Adrenal gland (tissue), 9 donors: ENCODE measurements at regions not wholly inside any gene's neighbourhood (a gene's known extent, or its start where the extent isn't known, plus 50 kb on each side); places are given as distances from the start of the nearest gene placed in this dataset.

Experiments used
- DNase-seq, 7 donors: peaks; one replicate each; pipeline ENCODE4 v3.0.0-alpha.2; 2019 to 2020
- H3K27ac ChIP-seq, 5 donors: fragments of 200-600 bp; sonication (generic) in 4 of 5; 1 replicate in 3 of 5; 2 replicates in 2 of 5; pipeline versions ENCODE4 v1.5.1 to v1.8.0; 2016 to 2020; ENCODE audit warnings: mild to moderate bottlenecking in 1 of 5
- H3K27me3 ChIP-seq: fragments of 200-600 bp; 2 replicates; pipeline ENCODE4 v1.8.0; 2021
- H3K36me3 ChIP-seq, 2 donors: fragments of 200-600 bp; replicated peaks in 1 of 2; 1 replicate in 1 of 2; 2 replicates in 1 of 2; pipeline versions ENCODE4 v1.5.1 to v1.8.0; 2018 to 2022
- H3K4me1 ChIP-seq, 2 donors: fragments of 200-600 bp; replicated peaks in 1 of 2; 1 replicate in 1 of 2; 2 replicates in 1 of 2; pipeline versions ENCODE4 v1.5.1 to v1.8.0; 2018 to 2021
- H3K4me3 ChIP-seq, 4 donors: fragments of 200-600 bp; sonication (generic) in 3 of 4; one replicate each; pipeline ENCODE4 v1.5.1; 2016 to 2018
- H3K9me3 ChIP-seq, 3 donors: fragments of 200-600 bp; sonication (generic) in 1 of 3; replicated peaks in 1 of 3; 1 replicate in 2 of 3; 2 replicates in 1 of 3; pipeline versions ENCODE4 v1.5.1 to v1.8.0; 2016 to 2021
- CTCF ChIP-seq, 6 experiments: fragments of 450-650 bp in 4 of 6; fragments of 200-600 bp in 2 of 6; sonication (generic) in 1 of 6; IDR thresholded peaks; 1 replicate in 5 of 6; 2 replicates in 1 of 6; pipeline versions ENCODE4 v1.5.1 to v1.8.0; 2016 to 2021; ENCODE audit warnings: antibody characterized with exemption in 6 of 6, mild to moderate bottlenecking in 2 of 6, moderate library complexity in 1 of 6
- POLR2A ChIP-seq, 2 donors: fragments of 450-650 bp; IDR thresholded peaks; one replicate each; pipeline ENCODE4 v1.6.1; 2017; ENCODE audit warnings: antibody characterized with exemption in 2 of 2, mild to moderate bottlenecking in 2 of 2, moderate library complexity in 1 of 2
- WGBS, 4 donors: extraction: QIAGEN DNeasy Blood & Tissue Kit in 2 of 4; methylation state at CpG; one replicate each; pipeline versions ENCODE4 v1.1.5 to v1.1.7; 2013 to 2017; 5-methylcytosine and 5-hydroxymethylcytosine counted together
- intact Hi-C, 2 donors: fragments of 100-400 bp; cut with DNase I; formaldehyde crosslinking; loops; one replicate each; pipeline versions ENCODE4 v1.14.1 to v1.15.0; 2022 to 2023
- donor health status: healthy with polysubstance abuse.
- donor health status: Bipolar disorder and iron deficiency.
- donor health status: DM: yes; HTN: yes; CAD: no.
- donor health status: DM: no; HTN: no; CAD: no.
- donor health status: DM: no; HTN: no; CAD: no.

GRCh38 chr4:189035654-189036053 is 896.4 kb downstream of the TRIML1 start:
- no peak for DNase-seq
- no peak overlapping the region for H3K27ac ChIP-seq
- TF ChIP-seq POLR2A (IDR thresholded peaks at IDR 0.05) (no peak), CTCF (IDR thresholded peaks at IDR 0.05) (no peak)
- 82 to 93% (median 86%) methylated on average over 18 to 19 of the region's 19 CpGs for WGBS, 4 donors
- intact Hi-C loops = no loop called here
- no peaks in the 10 kb centered on the region for H3K36me3 ChIP-seq
- no peaks in the 10 kb centered on the region for H3K27me3 ChIP-seq
- no peaks in the 10 kb centered on the region for H3K9me3 ChIP-seq
- H3K4me1 ChIP-seq = no peaks in the 10 kb centered on the region
- H3K4me3 ChIP-seq = no peak overlapping the region

GRCh38 chr4:189036906-189037305 is 897.7 kb downstream of the TRIML1 start:
- H3K4me1 ChIP-seq = no peaks in the 10 kb centered on the region
- H3K4me3 ChIP-seq = no peak overlapping the region
- H3K36me3 ChIP-seq = no peaks in the 10 kb centered on the region
- no peak overlapping the region for H3K27ac ChIP-seq
- H3K27me3 ChIP-seq = no peaks in the 10 kb centered on the region
- H3K9me3 ChIP-seq = no peaks in the 10 kb centered on the region
- no peak for DNase-seq
- intact Hi-C loops = no loop called here
- no peak for TF ChIP-seq CTCF (IDR thresholded peaks at IDR 0.05)
- no peak for TF ChIP-seq POLR2A (IDR thresholded peaks at IDR 0.05)
- WGBS, 4 donors = 73 to 83% (median 77%) methylated on average over 6 of the region's 6 CpGs

GRCh38 chr4:189046642-189047041 is 894.0 kb upstream of the FRG1 start:
- WGBS, 4 donors = 63 to 88% (median 67%) methylated on average over 1 of the region's 1 CpG
- H3K4me1 ChIP-seq = no peaks in the 10 kb centered on the region
- no peak overlapping the region for H3K27ac ChIP-seq
- no peak overlapping the region for H3K4me3 ChIP-seq
- TF ChIP-seq CTCF (IDR thresholded peaks at IDR 0.05) (no peak), POLR2A (IDR thresholded peaks at IDR 0.05) (no peak)
- DNase-seq = no peak
- intact Hi-C loops = no loop called here
- H3K27me3 ChIP-seq = no peaks in the 10 kb centered on the region
- peaks cover 0 to 3% (median 0%) of the 10 kb centered on the region in 3 donors for H3K9me3 ChIP-seq
- H3K36me3 ChIP-seq = no peaks in the 10 kb centered on the region

DNA sequence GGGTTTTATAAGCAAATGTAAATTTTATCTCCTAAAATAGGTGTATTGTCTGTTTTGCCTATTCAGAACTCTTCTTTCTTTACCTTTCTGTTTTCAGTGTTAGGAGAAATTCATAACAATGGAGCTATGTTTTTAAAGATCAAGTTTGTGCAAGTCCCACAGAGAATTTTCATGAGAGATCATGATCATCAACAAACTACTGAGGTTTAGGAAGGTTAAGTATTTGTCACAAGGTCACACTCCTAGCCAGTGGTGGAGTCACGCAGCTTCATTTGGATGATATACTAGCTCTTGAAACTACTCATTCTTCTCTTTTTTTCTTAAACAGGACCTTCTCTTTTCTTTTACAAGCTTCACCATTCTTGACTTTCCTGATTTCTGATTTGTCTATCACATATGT is 892.6 kb upstream of the FRG1 start:
- Histone ChIP-seq H3K36me3 (no peaks in the 10 kb centered on the region), H3K27me3 (no peaks in the 10 kb centered on the region), H3K4me3 (no peak overlapping the region), H3K9me3 (no peaks in the 10 kb centered on the region), H3K4me1 (no peaks in the 10 kb centered on the region), H3K27ac (no peak overlapping the region)
- WGBS, 4 donors = 24 to 50% (median 36%) methylated on average over 1 of the region's 1 CpG
- intact Hi-C loops = no loop called here
- TF ChIP-seq POLR2A (IDR thresholded peaks at IDR 0.05) = no peak
- TF ChIP-seq CTCF (IDR thresholded peaks at IDR 0.05) = no peak
- no peak for DNase-seq
